Transverse colon (tissue), 4 donors: ENCODE measurements at regions not wholly inside any gene's neighbourhood (a gene's known extent, or its start where the extent isn't known, plus 50 kb on each side); places are given as distances from the start of the nearest gene placed in this dataset.

ENCODE experiments used
- DNase-seq: peaks from one replicate; pipeline ENCODE4 v3.0.0-alpha.2; 2019
- H3K27ac ChIP-seq, 4 donors: fragments of 200-600 bp; sonication (generic); 2 replicates each; pipeline ENCODE4 v1.5.1; 2016 to 2018; ENCODE audit warnings: inconsistent platforms in 4 of 4
- H3K27me3 ChIP-seq: fragments of 200-600 bp; sonication (generic); 2 replicates; pipeline ENCODE4 v1.5.1; 2017; ENCODE audit warnings: inconsistent platforms
- H3K36me3 ChIP-seq, 4 donors: fragments of 200-600 bp; sonication (generic); 2 replicates each; pipeline ENCODE4 v1.5.1; 2017 to 2019; ENCODE audit warnings: inconsistent platforms in 4 of 4
- H3K4me1 ChIP-seq, 4 donors: fragments of 200-600 bp; sonication (generic); 2 replicates each; pipeline ENCODE4 v1.5.1; 2017 to 2020; ENCODE audit warnings: inconsistent platforms in 4 of 4
- H3K4me3 ChIP-seq, 4 donors: fragments of 200-600 bp; sonication (generic); 1 replicate in 1 of 4; 2 replicates in 3 of 4; pipeline versions ENCODE4 v1.5.1 to v1.6.1; 2017 to 2019; ENCODE audit warnings: inconsistent platforms in 4 of 4
- H3K9me3 ChIP-seq, 2 donors: fragments of 200-600 bp; sonication (generic); 2 replicates each; pipeline ENCODE4 v1.5.1; 2017 to 2019; ENCODE audit warnings: inconsistent platforms in 2 of 2
- CTCF ChIP-seq, 5 experiments: fragments of 200-600 bp in 3 of 5; fragments of 450-650 bp in 2 of 5; sonication (generic) in 3 of 5; IDR thresholded peaks; 1 replicate in 2 of 5; 2 replicates in 3 of 5; pipeline ENCODE4 v1.5.1; 2016 to 2017; ENCODE audit warnings: antibody characterized with exemption in 5 of 5, inconsistent platforms in 3 of 5, mild to moderate bottlenecking in 2 of 5, moderate library complexity in 1 of 5
- EP300 ChIP-seq: sonication (generic); formaldehyde crosslinking; IDR thresholded peaks from one replicate; pipeline ENCODE4 v1.6.1; 2017; ENCODE audit warnings: antibody characterized with exemption, low read depth
- POLR2A ChIP-seq: fragments of 450-650 bp; IDR thresholded peaks from one replicate; pipeline ENCODE4 v1.6.1; 2016; ENCODE audit warnings: antibody characterized with exemption, mild to moderate bottlenecking, moderate library complexity
- POLR2AphosphoS5 ChIP-seq, 3 donors: sonication (generic); formaldehyde crosslinking; IDR thresholded peaks; one replicate each; pipeline ENCODE4 v1.6.1; 2016; ENCODE audit warnings: antibody characterized with exemption in 3 of 3
- WGBS, 2 donors: methylation state at CpG; one replicate each; pipeline ENCODE4 v1.1.5; 2018; ENCODE audit warnings: low coverage in 1 of 2; 5-methylcytosine and 5-hydroxymethylcytosine counted together
- in situ Hi-C, 4 donors: fragments of 200-750 bp; cut with MboI; loops; one replicate each; pipeline versions ENCODE4 v1.15.0 to v1.15.1; 2017; ENCODE audit warnings: low sequenced_read_pairs in 3 of 4, low pct_ligation_motif_present in 1 of 4, low pct_unique_long_range_greater_than_20kb in 1 of 4
- intact Hi-C: fragments of 100-400 bp; cut with DNase I; formaldehyde crosslinking; loops from one replicate; pipeline ENCODE4 v1.15.1; 2023; ENCODE audit warnings: low total_unique reads

DNA sequence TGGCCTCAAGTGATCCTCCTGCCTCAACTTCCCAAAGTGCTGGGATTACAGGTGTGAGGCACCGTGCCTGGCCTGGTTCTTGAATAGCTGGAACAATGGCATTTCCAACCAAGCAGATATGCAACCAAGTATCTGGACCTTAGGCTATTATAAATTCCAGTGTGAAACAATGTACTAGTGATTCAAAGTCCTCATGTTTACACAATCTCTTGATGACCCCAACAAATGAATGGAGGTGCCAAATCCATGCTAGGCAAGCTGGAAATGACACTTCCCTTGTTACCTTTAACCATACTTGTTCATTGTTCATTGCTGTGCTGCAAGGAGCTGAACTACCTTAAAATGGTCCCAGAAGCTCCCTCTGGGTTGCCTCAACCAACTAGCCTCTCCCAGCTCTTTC, 282.2 kb upstream of the KLF14 start:
- Histone ChIP-seq H3K9me3 (no peaks in the 10 kb centered on the region), H3K4me1 (peaks cover 10 to 50% (median 24%) of the 10 kb centered on the region in 4 donors), H3K4me3 (no peak overlapping the region), H3K27ac (no peak overlapping the region), H3K36me3 (no peaks in the 10 kb centered on the region), H3K27me3 (no peaks in the 10 kb centered on the region)
- in situ Hi-C loops = no loop called here
- intact Hi-C loops = no loop called here
- TF ChIP-seq POLR2AphosphoS5 (IDR thresholded peaks at IDR 0.05) = no peak
- no peak for TF ChIP-seq POLR2A
- TF ChIP-seq EP300 = no peak
- no peak for TF ChIP-seq CTCF (IDR thresholded peaks at IDR 0.05)
- DNase-seq = no peak
- 56 to 78% methylated on average over 1 of the region's 1 CpG for WGBS, 2 donors

DNA sequence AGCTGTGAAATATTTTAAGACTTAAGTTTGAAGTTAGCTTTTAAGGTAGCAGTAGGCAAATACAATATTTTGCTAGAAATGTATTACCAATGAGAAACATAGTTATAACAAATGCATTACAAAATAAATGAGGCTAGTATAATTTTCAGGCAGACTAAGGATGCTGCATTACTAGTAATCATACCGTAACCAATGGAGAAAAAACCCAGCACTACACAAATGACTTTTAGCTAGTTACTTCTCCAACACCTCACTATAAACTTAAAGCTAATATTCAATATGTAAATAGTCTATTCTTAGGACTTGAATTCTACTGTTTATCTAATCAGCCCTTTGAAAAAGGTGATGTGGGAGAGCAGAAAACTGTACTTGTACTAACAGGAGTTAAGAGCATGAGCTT, 285.3 kb upstream of the KLF14 start:
- Histone ChIP-seq H3K4me1 (peaks cover 0 to 41% (median 11%) of the 10 kb centered on the region in 4 donors), H3K36me3 (no peaks in the 10 kb centered on the region), H3K4me3 (no peak overlapping the region), H3K27me3 (no peaks in the 10 kb centered on the region), H3K9me3 (no peaks in the 10 kb centered on the region), H3K27ac (no peak overlapping the region)
- intact Hi-C loops (no loop called here), in situ Hi-C loops (no loop called here)
- DNase-seq = no peak
- TF ChIP-seq POLR2AphosphoS5 (IDR thresholded peaks at IDR 0.05) (no peak), CTCF (IDR thresholded peaks at IDR 0.05) (no peak), EP300 (no peak), POLR2A (no peak)
- 83 to 94% methylated on average over 1 of the region's 1 CpG for WGBS, 2 donors

GRCh38 chr7:131020759-131021261, 286.8 kb upstream of the KLF14 start:
- 68 to 95% methylated on average over 4 to 7 of the region's 7 CpGs for WGBS, 2 donors
- intact Hi-C loops = no loop called here

GRCh38 chr7:131021460-131021859, 287.5 kb upstream of the KLF14 start:
- in situ Hi-C loops (no loop called here), intact Hi-C loops (no loop called here)
- no peak for DNase-seq
- Histone ChIP-seq H3K4me1 (peaks cover 0 to 37% (median 12%) of the 10 kb centered on the region in 4 donors), H3K27me3 (no peaks in the 10 kb centered on the region), H3K4me3 (no peak overlapping the region), H3K36me3 (no peaks in the 10 kb centered on the region), H3K9me3 (no peaks in the 10 kb centered on the region), H3K27ac (no peak overlapping the region)
- TF ChIP-seq POLR2AphosphoS5 (IDR thresholded peaks at IDR 0.05) = no peak
- no peak for TF ChIP-seq POLR2A
- TF ChIP-seq EP300 = no peak
- no peak for TF ChIP-seq CTCF (IDR thresholded peaks at IDR 0.05)
- 71 to 81% methylated on average over 5 of the region's 5 CpGs for WGBS, 2 donors

More at GRCh38 chr7:131020759-131021261, 286.8 kb upstream of the KLF14 start:
- no peaks in the 10 kb centered on the region for H3K27me3 ChIP-seq
- H3K36me3 ChIP-seq = no peaks in the 10 kb centered on the region
- no peak for DNase-seq
- no peaks in the 10 kb centered on the region for H3K9me3 ChIP-seq
- no peak for TF ChIP-seq POLR2AphosphoS5 (IDR thresholded peaks at IDR 0.05)
- TF ChIP-seq CTCF (IDR thresholded peaks at IDR 0.05) = no peak
- no peak for TF ChIP-seq POLR2A
- no peak for TF ChIP-seq EP300
- H3K27ac ChIP-seq = no peak overlapping the region
- H3K4me1 ChIP-seq = peaks cover 0 to 37% (median 10%) of the 10 kb centered on the region in 4 donors
- in situ Hi-C loops = no loop called here
- H3K4me3 ChIP-seq = no peak overlapping the region
